Stimulated activated CD8-positive, alpha-beta memory T cell treated with anti-CD3 and anti-CD28 coated beads, Interleukin-12 subunit alpha, Interleukin-12 subunit beta, amount 100 ng/mL, for 1 hour (primary cell): ENCODE measurements at regions not wholly inside any gene's neighbourhood (a gene's known extent, or its start where the extent isn't known, plus 50 kb on each side); places are given as distances from the start of the nearest gene placed in this dataset.

Experiments used
- DNase-seq: peaks from one replicate; pipeline ENCODE4 v3.0.0-alpha.2; 2020; ENCODE audit warnings: low read depth

- DNase-seq, result no peak
Measured at GRCh38 chr5:105581988-105582690, 2019.5 kb upstream of the NUDT12 start.

- DNase-seq, result no peak
Measured at GRCh38 chr5:105573575-105573974, 2011.0 kb upstream of the NUDT12 start.

- no peak for DNase-seq
Measured at GRCh38 chr5:105565531-105565930, 2002.9 kb upstream of the NUDT12 start.

- no peak for DNase-seq
Measured at GRCh38 chr5:105563842-105564241, 2001.3 kb upstream of the NUDT12 start.

GRCh38 chr5:105554568-105555169 is 1992.1 kb upstream of the NUDT12 start:
- no peak for DNase-seq

- no peak for DNase-seq
Measured at GRCh38 chr5:105544300-105544699, 1981.7 kb upstream of the NUDT12 start.

GRCh38 chr5:105536675-105537074 is 1974.1 kb upstream of the NUDT12 start:
- no peak for DNase-seq

GRCh38 chr5:105530716-105531261 is 1968.2 kb upstream of the NUDT12 start:
- no peak for DNase-seq

GRCh38 chr5:105529851-105530250 is 1967.3 kb upstream of the NUDT12 start:
- no peak for DNase-seq

GRCh38 chr5:105508519-105508918 is 1945.9 kb upstream of the NUDT12 start:
- DNase-seq, result no peak

- DNase-seq, result no peak
Measured at GRCh38 chr5:105506692-105507277, 1944.2 kb upstream of the NUDT12 start.

- no peak for DNase-seq
Measured at GRCh38 chr5:105503950-105504349, 1941.4 kb upstream of the NUDT12 start.

- no peak for DNase-seq
Measured at GRCh38 chr5:105501315-105501714, 1938.7 kb upstream of the NUDT12 start.

- DNase-seq, result no peak
Measured at GRCh38 chr5:105475401-105475800, 1912.8 kb upstream of the NUDT12 start.

GRCh38 chr5:105462377-105462776 is 1899.8 kb upstream of the NUDT12 start:
- no peak for DNase-seq

- DNase-seq, result no peak
Measured at GRCh38 chr5:105460721-105461120, 1898.1 kb upstream of the NUDT12 start.

- no peak for DNase-seq
Measured at GRCh38 chr5:105453216-105453807, 1890.7 kb upstream of the NUDT12 start.

GRCh38 chr5:105448271-105448670 is 1885.7 kb upstream of the NUDT12 start:
- DNase-seq, result no peak

GRCh38 chr5:105430516-105430915 is 1867.9 kb upstream of the NUDT12 start:
- no peak for DNase-seq

GRCh38 chr5:105428451-105429380 is 1866.1 kb upstream of the NUDT12 start:
- no peak for DNase-seq

GRCh38 chr5:105414067-105414466 is 1851.5 kb upstream of the NUDT12 start:
- no peak for DNase-seq
